Mucosa of gallbladder (tissue), 1 donor: ENCODE measurements at regions not wholly inside any gene's neighbourhood (a gene's known extent, or its start where the extent isn't known, plus 50 kb on each side); places are given as distances from the start of the nearest gene placed in this dataset.
"Not testable (repeated sequence)": the region's sequence is repeated elsewhere in the genome, so short reads cannot be mapped to it uniquely, and the experiment has no call there.

Experiments used
- DNase-seq: peaks from one replicate; pipeline ENCODE4 v3.0.0-alpha.2; 2020; ENCODE audit warnings: low spot score
- donor health status: DM: no; HTN: no; CAD: no.

DNA sequence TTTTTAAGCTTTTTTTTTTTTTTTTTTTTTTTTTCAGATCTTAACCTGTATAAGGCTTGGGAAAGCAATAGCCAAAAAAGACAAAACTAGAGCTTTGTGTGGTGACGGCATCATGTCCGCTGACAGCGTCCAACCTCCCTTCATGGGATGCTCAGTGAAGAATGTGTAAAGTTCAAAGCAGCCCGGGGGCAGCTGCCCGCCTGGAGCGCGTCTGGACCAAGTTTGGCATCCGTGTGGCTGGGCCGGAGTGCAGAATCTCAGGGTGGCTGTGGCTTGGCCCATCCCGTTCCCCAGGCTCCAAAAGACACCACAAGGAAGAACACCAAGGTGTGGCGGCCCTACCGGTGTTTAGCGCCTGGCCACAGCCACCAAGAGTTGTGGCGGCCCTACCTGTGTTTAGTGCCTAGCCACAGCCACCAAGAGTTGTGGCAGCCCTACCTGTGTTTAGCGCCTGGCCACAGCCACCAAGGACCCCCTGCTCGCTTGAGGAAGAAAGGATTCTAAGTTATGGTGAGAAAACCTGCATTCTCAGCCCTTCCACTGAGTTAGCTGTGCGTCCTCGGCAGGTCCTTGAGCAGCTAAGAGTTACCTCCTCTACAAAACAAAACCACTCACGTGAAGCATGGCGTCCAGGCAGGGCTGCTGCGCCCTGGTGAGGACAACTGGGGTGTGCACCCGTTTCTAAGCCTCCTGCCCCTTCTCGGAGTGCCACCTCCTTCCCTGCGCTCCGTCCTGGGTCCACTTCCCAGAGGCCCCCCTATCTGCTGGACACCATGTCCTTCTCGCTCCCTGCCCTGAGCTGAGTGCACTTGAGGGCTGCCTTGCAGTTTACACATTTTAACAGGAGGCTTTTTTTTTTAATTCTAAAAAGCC, 103.6 kb upstream of the SALL3 start:
- no peak for DNase-seq

DNA sequence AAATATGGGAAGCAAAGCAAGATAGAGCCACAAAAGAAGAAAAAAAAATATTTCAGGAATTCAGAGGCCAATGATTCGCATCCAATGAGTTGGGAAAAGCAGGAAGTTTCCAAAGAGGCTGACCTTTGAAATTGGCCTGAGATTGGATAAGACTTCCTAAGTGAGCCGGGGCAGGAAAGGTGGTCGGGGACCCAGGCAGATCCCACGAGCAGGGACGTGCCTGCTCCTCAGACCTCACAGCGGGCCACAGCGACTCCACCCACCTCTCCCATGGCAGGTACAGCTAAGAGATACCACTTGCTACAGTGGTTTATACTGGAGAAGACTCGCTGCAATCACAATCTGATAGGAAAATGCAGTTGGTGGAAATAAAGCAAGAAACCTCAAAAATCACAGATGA, 102.8 kb upstream of the SALL3 start:
- DNase-seq: no peak

DNA sequence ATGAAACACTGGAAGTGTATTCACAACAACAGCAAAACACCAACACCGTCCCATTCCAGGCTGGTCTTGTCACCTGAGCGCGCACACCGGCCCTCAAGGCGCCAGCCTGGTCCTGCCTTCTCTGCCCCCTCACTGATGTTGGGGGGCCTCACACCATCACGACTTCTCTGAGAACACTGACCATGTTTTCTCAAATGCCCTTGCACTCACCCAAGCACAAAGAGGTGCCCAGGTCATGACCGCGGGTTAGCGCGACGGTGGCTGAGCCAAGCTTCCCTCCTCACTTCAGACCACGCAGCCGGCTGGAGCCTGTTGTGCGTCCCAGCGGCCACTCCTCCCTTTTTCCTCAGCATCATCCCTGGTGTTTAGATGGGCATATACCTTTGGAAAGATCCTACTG, 101.3 kb upstream of the SALL3 start:
- no peak for DNase-seq

GRCh38 chr18:78879072-78879883, 100.3 kb upstream of the SALL3 start:
- DNase-seq: not testable (repeated sequence)

DNA sequence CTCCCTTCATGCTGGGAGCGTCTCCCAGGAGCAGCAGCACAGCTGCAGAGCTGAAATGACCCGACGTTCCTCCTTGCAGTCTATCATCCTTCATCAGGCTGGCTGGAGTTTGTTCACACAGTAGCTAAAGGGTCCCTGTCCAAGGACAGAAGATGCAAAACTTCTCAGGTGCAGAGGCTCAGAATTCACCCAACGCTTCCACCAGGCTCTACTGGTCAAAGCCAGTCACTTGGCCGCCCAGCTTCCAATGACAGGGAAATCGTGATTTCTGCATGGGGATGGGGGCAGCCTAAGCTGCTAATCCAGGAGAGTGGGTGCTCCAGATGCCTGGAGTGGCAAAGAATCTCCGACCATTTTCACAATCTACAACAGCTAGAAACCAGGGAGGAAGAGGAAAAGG, 97.0 kb upstream of the SALL3 start:
- no peak for DNase-seq

- DNase-seq: no peak
These were observed 96.1 kb upstream of the SALL3 start for GRCh38 chr18:78883501-78883900.

GRCh38 chr18:78884502-78884901, 95.1 kb upstream of the SALL3 start:
- DNase-seq: no peak

DNA sequence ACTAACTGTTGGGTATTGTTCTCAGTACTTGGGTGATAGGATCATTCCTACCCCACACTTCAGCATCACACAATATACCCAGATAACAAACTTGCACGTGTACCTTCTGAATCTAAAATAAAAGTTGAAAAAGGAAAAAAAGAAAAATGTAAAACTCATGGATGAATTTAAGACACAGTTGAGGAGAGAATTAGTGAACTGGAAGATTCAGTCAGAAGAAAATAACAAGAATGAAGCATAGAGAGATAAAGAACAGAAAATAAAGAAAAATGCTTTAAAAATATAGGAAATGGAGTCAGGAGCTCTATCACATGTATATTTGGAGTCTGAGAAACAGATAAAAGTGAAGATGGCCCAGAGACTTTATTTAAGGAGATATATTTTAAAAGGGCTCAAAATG, 90.4 kb upstream of the SALL3 start:
- DNase-seq: no peak

- no peak for DNase-seq
These were observed 89.2 kb upstream of the SALL3 start for GRCh38 chr18:78890388-78890787.

DNA sequence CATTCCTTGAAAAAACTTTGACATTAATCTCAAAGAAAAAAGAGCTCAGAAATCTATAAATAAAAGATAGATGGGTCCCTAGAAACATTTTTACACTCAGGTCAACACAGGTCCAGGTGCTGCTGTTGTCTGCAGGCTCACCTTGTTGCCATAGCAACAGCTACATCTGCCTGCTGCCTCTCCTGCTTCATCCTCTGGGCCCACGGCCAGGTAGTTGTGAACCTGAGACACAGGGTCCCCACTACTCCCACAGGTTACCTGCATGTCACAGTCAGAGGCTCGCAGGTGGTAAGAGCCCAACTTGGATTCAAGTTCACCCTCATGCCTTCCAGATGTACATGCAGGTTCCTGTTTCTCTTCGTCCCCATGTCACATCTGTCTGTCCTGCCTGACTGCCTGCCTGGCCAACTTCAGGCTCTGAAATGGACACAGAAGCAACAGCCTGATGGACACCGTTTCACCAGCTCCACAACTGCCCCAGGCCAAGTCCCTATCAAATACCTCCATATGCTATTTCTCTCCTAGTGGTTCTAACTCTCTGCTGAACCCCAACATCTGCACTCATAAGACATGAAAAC, 88.3 kb upstream of the SALL3 start:
- no peak for DNase-seq

DNA sequence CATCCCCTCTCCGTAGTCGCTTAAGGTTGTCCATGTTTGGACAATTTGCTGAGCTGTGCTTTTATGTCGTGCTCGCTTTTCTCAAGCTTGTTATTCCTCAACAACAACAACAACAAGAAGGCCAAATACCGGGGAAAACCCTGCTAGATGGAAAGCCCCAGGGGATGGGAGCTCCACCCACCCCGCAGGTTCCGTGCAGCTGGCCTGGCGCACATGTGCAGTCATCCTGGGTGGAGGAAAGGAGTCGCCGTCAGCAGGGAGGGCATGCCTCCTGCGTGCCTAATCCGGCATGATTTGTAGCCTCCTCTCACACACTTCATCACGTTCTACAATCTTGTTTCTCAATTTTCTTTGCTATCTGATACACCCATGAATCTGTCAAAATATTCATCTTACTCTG, 87.4 kb upstream of the SALL3 start:
- no peak for DNase-seq

DNA sequence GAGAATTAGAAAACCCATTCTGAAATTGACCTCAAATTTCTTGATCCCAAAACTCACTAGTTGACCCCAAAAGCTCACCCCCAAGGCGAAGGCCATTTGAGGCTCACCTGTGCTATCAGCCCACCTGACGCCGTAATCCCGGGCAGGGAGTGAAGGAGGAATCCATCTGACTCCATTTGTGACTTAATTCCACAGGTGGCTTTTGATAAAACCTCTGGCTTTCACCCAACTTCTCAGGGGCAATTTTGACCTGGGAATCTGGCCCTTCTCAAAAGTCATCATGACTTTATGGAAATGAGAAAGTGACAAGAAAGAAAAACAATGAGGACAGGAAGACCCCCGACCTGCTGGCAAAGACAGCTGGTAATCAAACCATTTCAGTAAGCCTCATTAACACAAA, 86.9 kb upstream of the SALL3 start:
- DNase-seq: no peak

DNA sequence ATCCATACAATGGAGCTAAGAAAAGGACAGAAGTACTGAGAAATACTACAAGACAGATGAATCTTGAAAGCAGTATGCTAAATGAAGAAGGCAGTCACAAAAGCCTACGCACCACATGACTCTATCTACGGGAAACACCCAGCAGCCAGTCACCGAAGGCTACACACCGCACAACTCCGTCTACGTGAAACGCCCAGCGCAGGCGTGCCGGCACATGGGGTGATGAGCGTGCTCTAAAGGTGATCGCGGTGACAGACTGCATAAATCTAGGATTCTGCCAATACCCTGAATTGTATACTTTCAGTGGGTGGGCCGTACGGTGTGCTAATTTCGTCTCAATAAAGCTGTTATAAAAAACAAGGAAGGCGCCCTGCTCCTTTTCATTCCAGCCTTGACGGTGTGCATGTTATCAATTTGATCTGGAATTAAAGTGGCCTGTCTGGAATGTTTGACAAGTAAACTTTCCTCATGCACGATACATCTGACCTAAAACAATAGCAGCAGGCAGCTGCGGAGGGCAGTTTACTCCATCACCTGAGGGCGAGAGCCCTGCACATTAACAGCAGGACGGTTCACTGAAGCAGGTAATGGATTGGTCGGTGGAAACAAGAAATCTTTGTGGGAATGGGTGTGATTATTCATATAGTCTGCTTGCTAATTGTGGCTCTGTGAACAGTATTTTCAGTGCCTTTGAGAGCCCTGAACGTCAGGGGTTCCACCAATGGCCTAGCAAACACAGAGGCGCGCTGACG, 86.2 kb upstream of the SALL3 start:
- no peak for DNase-seq

DNA sequence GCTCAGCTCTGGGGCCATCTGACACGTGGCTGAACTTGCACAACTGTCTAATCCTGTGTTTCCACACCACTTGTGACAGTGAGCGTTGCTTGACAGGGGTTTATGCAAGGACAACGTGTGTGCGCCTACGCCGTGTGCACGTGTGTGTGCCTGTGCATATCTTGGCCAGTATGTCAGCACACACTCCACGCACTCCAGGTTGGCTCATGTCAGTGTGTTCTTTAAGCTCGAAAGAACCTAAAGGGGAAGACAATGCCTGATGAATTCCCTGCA, 85.6 kb upstream of the SALL3 start:
- DNase-seq: no peak

GRCh38 chr18:78895207-78896001, 84.2 kb upstream of the SALL3 start:
- DNase-seq: no peak

- DNase-seq: no peak
These were observed 83.3 kb upstream of the SALL3 start for GRCh38 chr18:78896111-78896905.

DNA sequence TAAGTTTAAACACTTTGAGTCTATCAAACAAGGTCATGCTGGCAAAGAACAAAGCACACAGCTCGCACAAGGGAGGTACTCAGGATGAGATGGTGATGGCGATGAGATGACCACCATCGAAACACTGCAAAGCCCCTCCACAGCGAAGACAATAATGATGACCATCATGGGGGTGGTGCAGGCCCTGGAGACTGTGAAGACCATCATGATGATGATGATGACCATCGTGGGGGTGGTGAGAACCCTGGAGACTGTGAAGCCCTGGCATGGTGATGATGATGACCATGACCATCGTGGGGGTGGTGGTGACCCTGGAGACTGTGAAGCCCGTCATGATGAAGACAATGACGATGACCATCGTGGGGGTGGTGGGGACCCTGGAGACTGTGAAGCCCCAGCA, 81.6 kb upstream of the SALL3 start:
- DNase-seq: no peak

- no peak for DNase-seq
These were observed 81.0 kb upstream of the SALL3 start for GRCh38 chr18:78898635-78899034.

DNA sequence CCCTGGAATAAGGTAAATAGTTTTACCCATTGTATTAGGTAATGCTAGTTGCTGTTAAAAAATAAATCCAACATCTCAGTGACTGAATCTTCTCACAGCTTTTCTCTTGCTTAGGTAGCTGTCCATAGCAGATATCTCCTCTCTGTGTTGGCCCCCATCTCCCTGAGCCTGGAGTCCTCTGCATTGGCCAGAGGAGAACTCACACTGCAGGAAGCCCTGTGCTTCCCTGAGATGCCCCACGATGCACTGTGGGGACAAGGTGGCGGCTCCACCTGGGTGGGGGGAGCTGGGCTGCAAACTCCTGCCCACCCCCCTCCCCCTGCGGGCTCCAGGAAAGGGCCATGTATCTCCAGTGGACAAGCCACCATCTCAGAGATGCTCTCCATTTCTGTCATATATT, 80.4 kb upstream of the SALL3 start:
- no peak for DNase-seq
